Activated T-cell treated with anti-CD3 and anti-CD28 coated beads for 4 hours (primary cell): ENCODE measurements at regions not wholly inside any gene's neighbourhood (a gene's known extent, or its start where the extent isn't known, plus 50 kb on each side); places are given as distances from the start of the nearest gene placed in this dataset.
"Not testable (repeated sequence)": the region's sequence is repeated elsewhere in the genome, so short reads cannot be mapped to it uniquely, and the experiment has no call there.

ENCODE experiments used
- DNase-seq: peaks from one replicate; pipeline ENCODE4 v3.0.0-alpha.2; 2020

GRCh38 chr6:164690241-164690640 lies 619.2 kb downstream of the C6orf118 start:
- DNase-seq = no peak

- DNase-seq = no peak
These were observed 644.1 kb downstream of the C6orf118 start for GRCh38 chr6:164665328-164665727.

GRCh38 chr6:164663634-164664033 lies 645.8 kb downstream of the C6orf118 start:
- DNase-seq = no peak

- DNase-seq = no peak
These were observed 647.7 kb downstream of the C6orf118 start for GRCh38 chr6:164661716-164662115.

- no peak for DNase-seq
These were observed 648.6 kb downstream of the C6orf118 start for GRCh38 chr6:164660781-164661180.

GRCh38 chr6:164640956-164641355 lies 668.4 kb downstream of the C6orf118 start:
- DNase-seq = no peak

GRCh38 chr6:164628302-164628931 lies 681.0 kb downstream of the C6orf118 start:
- DNase-seq = no peak

GRCh38 chr6:164616917-164617524 lies 692.4 kb downstream of the C6orf118 start:
- no peak for DNase-seq

GRCh38 chr6:164612751-164613150 lies 696.7 kb downstream of the C6orf118 start:
- DNase-seq = no peak

GRCh38 chr6:164610859-164611258 lies 698.5 kb downstream of the C6orf118 start:
- not testable (repeated sequence) for DNase-seq

GRCh38 chr6:164602415-164602814 lies 707.0 kb downstream of the C6orf118 start:
- not testable (repeated sequence) for DNase-seq

GRCh38 chr6:164581563-164581962 lies 727.8 kb downstream of the C6orf118 start:
- no peak for DNase-seq

GRCh38 chr6:164579035-164579434 lies 730.4 kb downstream of the C6orf118 start:
- DNase-seq = no peak

GRCh38 chr6:164578616-164579015 lies 730.8 kb downstream of the C6orf118 start:
- no peak for DNase-seq

GRCh38 chr6:164570801-164571200 lies 738.6 kb downstream of the C6orf118 start:
- DNase-seq = no peak

GRCh38 chr6:164569509-164569908 lies 739.9 kb downstream of the C6orf118 start:
- DNase-seq = no peak

GRCh38 chr6:164563924-164564323 lies 745.5 kb downstream of the C6orf118 start:
- DNase-seq = no peak

- no peak for DNase-seq
These were observed 747.7 kb downstream of the C6orf118 start for GRCh38 chr6:164561656-164562055.

- no peak for DNase-seq
These were observed 754.5 kb downstream of the C6orf118 start for GRCh38 chr6:164554700-164555476.

GRCh38 chr6:164554226-164554625 lies 755.2 kb downstream of the C6orf118 start:
- no peak for DNase-seq

GRCh38 chr6:164551706-164552105 lies 757.7 kb downstream of the C6orf118 start:
- DNase-seq = no peak

- no peak for DNase-seq
These were observed 762.3 kb downstream of the C6orf118 start for GRCh38 chr6:164547076-164547475.

GRCh38 chr6:164546263-164546662 lies 763.1 kb downstream of the C6orf118 start:
- DNase-seq = no peak
